KMS-11 (cell line): ENCODE measurements at regions not wholly inside any gene's neighbourhood (a gene's known extent, or its start where the extent isn't known, plus 50 kb on each side); places are given as distances from the start of the nearest gene placed in this dataset.

Source experiments
- H2AFZ ChIP-seq: fragments of 200-600 bp; sonication (generic); 2 replicates; pipeline ENCODE4 v1.6.1; 2016; ENCODE audit warnings: antibody characterized with exemption, mixed run types, low read depth
- H3K27ac ChIP-seq: fragments of 200-600 bp; sonication (generic); 2 replicates; pipeline ENCODE4 v1.6.1; 2016; ENCODE audit warnings: mild to moderate bottlenecking, mixed run types
- H3K27me3 ChIP-seq: fragments of 200-600 bp; sonication (generic); 2 replicates; pipeline ENCODE4 v1.6.1; 2017; ENCODE audit warnings: mild to moderate bottlenecking, low read depth, mixed run types, moderate library complexity; ENCODE audit not compliant: insufficient read depth
- H3K36me3 ChIP-seq: fragments of 200-600 bp; sonication (generic); 2 replicates; pipeline ENCODE4 v1.6.1; 2017; ENCODE audit warnings: mild to moderate bottlenecking, mixed run types; ENCODE audit not compliant: insufficient read depth
- H3K4me1 ChIP-seq: fragments of 200-600 bp; sonication (generic); 2 replicates; pipeline ENCODE4 v1.6.1; 2016; ENCODE audit warnings: mild to moderate bottlenecking, low read depth, mixed run types; ENCODE audit not compliant: poor library complexity, severe bottlenecking
- H3K4me2 ChIP-seq: fragments of 200-600 bp; sonication (generic); 2 replicates; pipeline ENCODE4 v1.7.0; 2016; ENCODE audit warnings: mild to moderate bottlenecking, mixed run types
- H3K4me3 ChIP-seq: fragments of 200-600 bp; sonication (generic); IDR thresholded peaks from 2 replicates; pipeline ENCODE4 v1.6.1; 2017; ENCODE audit warnings: low read depth, low read length, mixed read lengths; ENCODE audit not compliant: insufficient read depth
- H3K79me2 ChIP-seq: fragments of 200-600 bp; sonication (generic); 2 replicates; pipeline ENCODE4 v1.6.1; 2016; ENCODE audit warnings: low read depth, mixed run types; ENCODE audit not compliant: insufficient read depth
- H3K9ac ChIP-seq: fragments of 200-600 bp; sonication (generic); 2 replicates; pipeline ENCODE4 v1.6.1; 2016; ENCODE audit warnings: mild to moderate bottlenecking, mixed run types
- H4K20me1 ChIP-seq: fragments of 200-600 bp; sonication (generic); 2 replicates; pipeline ENCODE4 v1.6.1; 2016; ENCODE audit warnings: mild to moderate bottlenecking, mixed run types; ENCODE audit not compliant: insufficient read depth
- CTCF ChIP-seq: fragments of 200-600 bp; sonication (generic); conservative IDR thresholded peaks from 2 replicates; pipeline ENCODE4 v1.6.1; 2017; ENCODE audit warnings: low read depth, mild to moderate bottlenecking, antibody characterized with exemption, low read length, moderate library complexity, mixed read lengths

DNA sequence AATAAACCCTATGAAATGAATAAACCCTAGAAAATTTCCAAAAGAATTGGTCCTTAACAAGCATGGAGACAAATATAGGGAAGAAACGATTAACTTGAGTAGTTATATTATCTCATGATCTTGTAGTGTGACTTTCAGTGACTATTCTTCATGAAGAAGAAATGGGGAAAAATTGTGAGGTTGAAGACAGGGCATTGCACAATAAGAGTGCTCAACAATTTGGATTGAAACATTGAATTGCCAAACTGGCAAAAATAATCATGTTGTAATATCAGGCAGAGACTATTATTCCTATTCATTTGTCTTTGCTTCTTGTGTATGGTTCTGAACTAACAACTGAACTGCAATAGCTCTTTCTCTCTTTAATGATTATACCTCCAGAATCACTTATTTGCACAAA, 605.1 kb downstream of the PCDH7 start:
- Histone ChIP-seq H3K4me2 (no peak overlapping the region), H3K27ac (no peak overlapping the region), H3K9ac (no peak overlapping the region), H3K79me2 (no peaks in the 10 kb centered on the region), H2AFZ (no peak overlapping the region), H3K36me3 (no peaks in the 10 kb centered on the region), H3K4me3 (no peak overlapping the region), H4K20me1 (no peaks in the 10 kb centered on the region), H3K27me3 (no peaks in the 10 kb centered on the region), H3K4me1 (no peaks in the 10 kb centered on the region)
- TF ChIP-seq CTCF, result no peak

GRCh38 chr4:31327031-31327430, 606.9 kb downstream of the PCDH7 start:
- no peak for TF ChIP-seq CTCF
- Histone ChIP-seq H3K36me3 (no peaks in the 10 kb centered on the region), H3K4me3 (no peak overlapping the region), H3K27ac (no peak overlapping the region), H3K79me2 (no peaks in the 10 kb centered on the region), H4K20me1 (no peaks in the 10 kb centered on the region), H3K27me3 (no peaks in the 10 kb centered on the region), H3K4me2 (no peak overlapping the region), H3K4me1 (no peaks in the 10 kb centered on the region), H2AFZ (no peak overlapping the region), H3K9ac (no peak overlapping the region)

GRCh38 chr4:31328932-31329331, 608.8 kb downstream of the PCDH7 start:
- TF ChIP-seq CTCF, result no peak
- Histone ChIP-seq H3K4me1 (no peaks in the 10 kb centered on the region), H3K9ac (no peak overlapping the region), H3K79me2 (no peaks in the 10 kb centered on the region), H3K27me3 (no peaks in the 10 kb centered on the region), H3K4me2 (no peak overlapping the region), H4K20me1 (no peaks in the 10 kb centered on the region), H3K36me3 (no peaks in the 10 kb centered on the region), H3K4me3 (no peak overlapping the region), H3K27ac (no peak overlapping the region), H2AFZ (no peak overlapping the region)

DNA sequence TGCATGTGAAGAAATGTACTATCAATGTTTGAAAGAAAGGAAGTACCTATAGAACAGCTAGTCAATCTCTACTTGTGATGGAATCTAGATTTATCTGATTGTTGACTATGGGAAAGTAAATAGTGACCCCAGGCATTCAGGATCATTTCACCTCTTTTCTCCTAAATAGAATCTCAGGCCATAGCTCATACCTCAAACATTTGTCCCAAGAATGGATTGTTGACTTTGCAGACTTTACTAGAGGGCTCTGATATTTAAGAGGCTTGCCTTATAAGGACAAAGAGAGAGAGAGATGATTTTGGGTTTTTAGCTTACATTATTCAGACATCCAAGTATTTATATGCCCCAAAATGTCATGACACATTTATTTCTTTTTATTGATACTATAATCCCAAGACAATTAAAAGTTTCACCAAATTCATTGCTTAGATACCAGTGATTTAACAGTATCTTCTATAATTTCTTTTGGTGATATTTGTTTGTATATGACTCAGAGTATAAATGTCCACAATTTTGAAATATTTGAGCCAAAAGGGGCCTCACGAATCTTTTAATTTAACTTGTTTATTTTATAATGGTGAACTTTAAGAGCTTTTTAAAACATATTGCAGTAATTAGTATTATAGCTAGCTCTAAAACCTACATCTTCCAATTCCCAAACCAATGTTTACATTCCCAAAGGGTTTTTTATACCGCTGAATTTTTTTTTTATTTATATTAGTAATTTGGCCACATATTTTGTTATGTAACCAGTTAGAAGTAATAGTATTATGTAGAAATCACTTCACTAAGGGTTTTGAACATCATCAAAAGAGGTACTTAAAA, 614.1 kb downstream of the PCDH7 start:
- Histone ChIP-seq H3K79me2 (no peaks in the 10 kb centered on the region), H3K27ac (no peak overlapping the region), H2AFZ (no peak overlapping the region), H3K9ac (no peak overlapping the region), H3K36me3 (no peaks in the 10 kb centered on the region), H3K27me3 (no peaks in the 10 kb centered on the region), H3K4me1 (no peaks in the 10 kb centered on the region), H3K4me2 (no peak overlapping the region), H4K20me1 (no peaks in the 10 kb centered on the region), H3K4me3 (no peak overlapping the region)
- TF ChIP-seq CTCF, result no peak
